H9 (cell line): ENCODE measurements at regions not wholly inside any gene's neighbourhood (a gene's known extent, or its start where the extent isn't known, plus 50 kb on each side); places are given as distances from the start of the nearest gene placed in this dataset.

Experiments
- DNase-seq: peaks from one replicate; pipeline ENCODE4 v3.0.0-alpha.2; 2017
- H2AFZ ChIP-seq: one replicate; pipeline ENCODE4 v1.6.1; 2013; ENCODE audit warnings: mild to moderate bottlenecking, low read length, control low read depth, moderate library complexity
- H2AK5ac ChIP-seq: 2 replicates; pipeline ENCODE4 v1.6.1; 2013; ENCODE audit warnings: low read length, control low read depth, mixed read lengths; ENCODE audit not compliant: insufficient read length
- H2BK120ac ChIP-seq: one replicate; pipeline ENCODE4 v1.6.1; 2013; ENCODE audit warnings: low read depth, mild to moderate bottlenecking, low read length, control low read depth, inconsistent platforms; ENCODE audit not compliant: poor library complexity, severe bottlenecking
- H2BK12ac ChIP-seq: 2 replicates; pipeline ENCODE4 v1.6.1; 2013; ENCODE audit warnings: low read length, control low read depth, mixed read lengths, low read depth; ENCODE audit not compliant: insufficient read length
- H2BK15ac ChIP-seq: 2 replicates; pipeline ENCODE4 v1.6.1; 2013; ENCODE audit warnings: low read depth, low read length, control low read depth
- H2BK20ac ChIP-seq: one replicate; pipeline ENCODE4 v1.6.1; 2013; ENCODE audit warnings: low read depth, mild to moderate bottlenecking, low read length, control low read depth, inconsistent platforms; ENCODE audit not compliant: poor library complexity, severe bottlenecking
- H2BK5ac ChIP-seq: 2 replicates; pipeline ENCODE4 v1.6.1; 2013; ENCODE audit warnings: low read length, control low read depth, mixed read lengths; ENCODE audit not compliant: insufficient read length
- H3K14ac ChIP-seq: 2 replicates; pipeline ENCODE4 v1.6.1; 2013; ENCODE audit warnings: low read length, control low read depth; ENCODE audit not compliant: insufficient read depth
- H3K18ac ChIP-seq: 2 replicates; pipeline ENCODE4 v1.6.1; 2013; ENCODE audit warnings: low read depth, mild to moderate bottlenecking, mixed read lengths, low read length, control low read depth; ENCODE audit not compliant: insufficient read length
- H3K23ac ChIP-seq: 2 replicates; pipeline ENCODE4 v1.6.1; 2013; ENCODE audit warnings: low read length, control low read depth, mixed read lengths, low read depth; ENCODE audit not compliant: insufficient read length
- H3K23me2 ChIP-seq: 2 replicates; pipeline ENCODE4 v1.6.1; 2013; ENCODE audit warnings: low read depth, mild to moderate bottlenecking, mixed read lengths, low read length, control low read depth; ENCODE audit not compliant: insufficient read length, poor library complexity, severe bottlenecking
- H3K27ac ChIP-seq: 2 replicates; pipeline ENCODE4 v1.5.1; 2013; ENCODE audit warnings: low read length, control low read depth, mixed read lengths, low read depth; ENCODE audit not compliant: insufficient read length
- H3K27me3 ChIP-seq: 2 replicates; pipeline ENCODE4 v1.6.1; 2013; ENCODE audit warnings: low read length, control low read depth, inconsistent platforms; ENCODE audit not compliant: insufficient read depth
- H3K4ac ChIP-seq: 2 replicates; pipeline ENCODE4 v1.6.1; 2013; ENCODE audit warnings: low read depth, mild to moderate bottlenecking, control low read depth, inconsistent platforms, low read length, moderate library complexity
- H3K4me1 ChIP-seq: 2 replicates; pipeline ENCODE4 v1.6.1; 2013; ENCODE audit warnings: low read length, control low read depth, inconsistent platforms; ENCODE audit not compliant: insufficient read depth
- H3K4me2 ChIP-seq: 2 replicates; pipeline ENCODE4 v1.6.1; 2013; ENCODE audit warnings: low read length, control low read depth, mixed read lengths; ENCODE audit not compliant: insufficient read length, insufficient read depth
- H3K56ac ChIP-seq: 2 replicates; pipeline ENCODE4 v1.6.1; 2013; ENCODE audit warnings: low read depth, mild to moderate bottlenecking, mixed read lengths, low read length, control low read depth; ENCODE audit not compliant: insufficient read length
- H3K79me1 ChIP-seq: 2 replicates; pipeline ENCODE4 v1.6.1; 2013; ENCODE audit warnings: low read depth, mild to moderate bottlenecking, moderate library complexity, low read length, control low read depth, inconsistent platforms; ENCODE audit not compliant: insufficient read depth, poor library complexity, severe bottlenecking
- H3K79me2 ChIP-seq: 2 replicates; pipeline ENCODE4 v1.6.1; 2013; ENCODE audit warnings: low read length, control low read depth, inconsistent platforms; ENCODE audit not compliant: insufficient read depth
- H3K9ac ChIP-seq: 2 replicates; pipeline ENCODE4 v1.6.1; 2013; ENCODE audit warnings: low read length, control low read depth, mixed read lengths; ENCODE audit not compliant: insufficient read length; ENCODE audit errors: extremely low read depth
- H3K9me3 ChIP-seq: one replicate; pipeline ENCODE4 v1.6.1; 2013; ENCODE audit warnings: low read depth, low read length, inconsistent platforms; ENCODE audit not compliant: control insufficient read depth
- H3T11ph ChIP-seq: one replicate; pipeline ENCODE4 v1.6.1; 2013; ENCODE audit warnings: mild to moderate bottlenecking, low read length, control low read depth, inconsistent platforms
- H4K20me1 ChIP-seq: one replicate; pipeline ENCODE4 v1.6.1; 2013; ENCODE audit not compliant: control insufficient read depth, insufficient read length, insufficient read depth
- H4K5ac ChIP-seq: 2 replicates; pipeline ENCODE4 v1.6.1; 2013; ENCODE audit warnings: low read depth, mild to moderate bottlenecking, mixed read lengths, low read length, control low read depth; ENCODE audit not compliant: insufficient read length
- H4K8ac ChIP-seq: replicated peaks from 2 replicates; pipeline ENCODE4 v1.6.1; 2013; ENCODE audit warnings: low read length, control low read depth, mixed read lengths, low read depth; ENCODE audit not compliant: insufficient read length
- H4K91ac ChIP-seq: 2 replicates; pipeline ENCODE4 v1.6.1; 2013; ENCODE audit warnings: low read depth, mild to moderate bottlenecking, moderate library complexity, mixed read lengths, low read length, control low read depth; ENCODE audit not compliant: insufficient read length
- H3K27ac Mint-ChIP-seq, 3 experiments: 2 replicates in 2 of 3; 3 replicates in 1 of 3; pipeline ENCODE4 v1.8.0; 2020 to 2021; ENCODE audit warnings: mixed read lengths in 3 of 3, mild to moderate bottlenecking in 1 of 3, moderate library complexity in 1 of 3
- H3K27me3 Mint-ChIP-seq: 2 replicates; pipeline ENCODE4 v1.8.0; 2021; ENCODE audit warnings: low read depth, mild to moderate bottlenecking, moderate library complexity, mixed read lengths
- H3K36me3 Mint-ChIP-seq, 3 experiments: 2 replicates in 2 of 3; 3 replicates in 1 of 3; pipeline ENCODE4 v1.8.0; 2020 to 2021; ENCODE audit warnings: low read depth in 3 of 3, mixed read lengths in 3 of 3; ENCODE audit not compliant: insufficient read depth in 1 of 3
- H3K4me1 Mint-ChIP-seq, 2 experiments: 2 replicates each; pipeline ENCODE4 v1.8.0; 2020; ENCODE audit warnings: mixed read lengths in 2 of 2
- H3K4me3 Mint-ChIP-seq, 2 experiments: 2 replicates in 1 of 2; 3 replicates in 1 of 2; pipeline ENCODE4 v1.8.0; 2020 to 2021; ENCODE audit warnings: mild to moderate bottlenecking in 2 of 2, mixed read lengths in 2 of 2, moderate library complexity in 1 of 2
- H3K9me3 Mint-ChIP-seq, 2 experiments: 2 replicates in 1 of 2; 3 replicates in 1 of 2; pipeline ENCODE4 v1.8.0; 2020; ENCODE audit warnings: mild to moderate bottlenecking in 2 of 2, mixed read lengths in 2 of 2, moderate library complexity in 1 of 2
- WGBS: extraction: QIAGEN DNeasy Blood & Tissue Kit; methylation state at CpG from one replicate; pipeline ENCODE4 v1.1.7; 2013; ENCODE audit warnings: missing lambda C conversion rate, low lambda C conversion rate, mixed read lengths; ENCODE audit not compliant: insufficient read length; ENCODE audit errors: extremely low coverage; 5-methylcytosine and 5-hydroxymethylcytosine counted together
- TF ChIP-seq, protein P1 (sequence below): fragments of 200-600 bp; sonication (generic); conservative IDR thresholded peaks from 3 replicates; pipeline ENCODE4 v1.8.0; 2021; ENCODE audit warnings: antibody characterized with exemption, mild to moderate bottlenecking

DNA sequence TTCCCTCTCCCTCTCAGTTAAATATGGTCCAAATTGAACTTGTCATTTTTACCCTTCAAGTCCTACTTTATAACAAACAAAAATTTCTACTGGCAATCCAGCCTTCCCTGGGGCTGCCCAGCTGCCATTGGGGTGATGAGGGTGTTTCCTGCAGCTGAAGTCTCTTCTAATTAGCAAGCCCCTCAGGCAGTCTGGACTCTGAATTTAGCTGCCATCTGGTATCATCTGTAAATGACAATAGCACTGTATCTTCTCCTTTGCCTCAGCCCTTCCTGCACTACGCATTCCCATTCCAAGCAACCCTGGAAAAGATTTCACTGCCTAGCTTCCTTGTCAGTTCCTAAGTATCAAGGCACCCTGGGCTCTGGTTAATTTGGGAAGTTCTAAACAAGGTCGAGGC, 331.1 kb upstream of the KLF12 start:
- H2BK12ac ChIP-seq = no peak overlapping the region
- no peaks in the 10 kb centered on the region for H3K27me3 ChIP-seq
- DNase-seq = peak; percentile 34
- no CpG with 5 or more reads among the region's 2 CpGs for WGBS
- H3K23me2 ChIP-seq = no peaks in the 10 kb centered on the region
- Mint-ChIP-seq H3K9me3 (no peaks in the 10 kb centered on the region; a peak in 1 of 5 replicates), H3K4me1 (peaks cover 22 to 23% of the 10 kb centered on the region in 2 experiments), H3K4me3 (no peak overlapping the region), H3K27ac (peak overlapping the region in 1 of 3 experiments; percentile 95; a peak in 3 of 7 replicates), H3K27me3 (no peaks in the 10 kb centered on the region), H3K36me3 (no peaks in the 10 kb centered on the region)
- H3K4me1 ChIP-seq = peaks cover 4% of the 10 kb centered on the region; the same call in 1 of the 2 replicates
- no peak overlapping the region for H4K91ac ChIP-seq
- no peak overlapping the region for H3K18ac ChIP-seq
- no peak overlapping the region for H2BK5ac ChIP-seq
- H3K56ac ChIP-seq = no peak overlapping the region
- H2AK5ac ChIP-seq = no peak overlapping the region
- no peak overlapping the region for H3K4me2 ChIP-seq
- no peak overlapping the region for H3K27ac ChIP-seq
- H3K9me3 ChIP-seq = no peaks in the 10 kb centered on the region
- H4K20me1 ChIP-seq = no peaks in the 10 kb centered on the region
- no peak overlapping the region for H3K9ac ChIP-seq
- no peak overlapping the region for H3T11ph ChIP-seq
- H3K14ac ChIP-seq = no peak overlapping the region
- no peak overlapping the region for H4K8ac ChIP-seq
- H3K4ac ChIP-seq = no peak overlapping the region
- H2AFZ ChIP-seq = no peak overlapping the region
- H2BK15ac ChIP-seq = no peak overlapping the region
- no peak overlapping the region for H2BK20ac ChIP-seq
- no peaks in the 10 kb centered on the region for H3K79me1 ChIP-seq
- H2BK120ac ChIP-seq = no peak overlapping the region
- H4K5ac ChIP-seq = no peak overlapping the region
- H3K23ac ChIP-seq = no peak overlapping the region
- H3K79me2 ChIP-seq = no peaks in the 10 kb centered on the region
- TF ChIP-seq, protein P1, sequence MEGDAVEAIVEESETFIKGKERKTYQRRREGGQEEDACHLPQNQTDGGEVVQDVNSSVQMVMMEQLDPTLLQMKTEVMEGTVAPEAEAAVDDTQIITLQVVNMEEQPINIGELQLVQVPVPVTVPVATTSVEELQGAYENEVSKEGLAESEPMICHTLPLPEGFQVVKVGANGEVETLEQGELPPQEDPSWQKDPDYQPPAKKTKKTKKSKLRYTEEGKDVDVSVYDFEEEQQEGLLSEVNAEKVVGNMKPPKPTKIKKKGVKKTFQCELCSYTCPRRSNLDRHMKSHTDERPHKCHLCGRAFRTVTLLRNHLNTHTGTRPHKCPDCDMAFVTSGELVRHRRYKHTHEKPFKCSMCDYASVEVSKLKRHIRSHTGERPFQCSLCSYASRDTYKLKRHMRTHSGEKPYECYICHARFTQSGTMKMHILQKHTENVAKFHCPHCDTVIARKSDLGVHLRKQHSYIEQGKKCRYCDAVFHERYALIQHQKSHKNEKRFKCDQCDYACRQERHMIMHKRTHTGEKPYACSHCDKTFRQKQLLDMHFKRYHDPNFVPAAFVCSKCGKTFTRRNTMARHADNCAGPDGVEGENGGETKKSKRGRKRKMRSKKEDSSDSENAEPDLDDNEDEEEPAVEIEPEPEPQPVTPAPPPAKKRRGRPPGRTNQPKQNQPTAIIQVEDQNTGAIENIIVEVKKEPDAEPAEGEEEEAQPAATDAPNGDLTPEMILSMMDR = no peak
